Sciatic nerve (tissue), 2 donors: ENCODE measurements at regions not wholly inside any gene's neighbourhood (a gene's known extent, or its start where the extent isn't known, plus 50 kb on each side); places are given as distances from the start of the nearest gene placed in this dataset.

Experiments used
- ATAC-seq: fragments of 200-7000 bp; cut with Tn5 transposase; one replicate; pipeline ENCODE4 v1.9.1; 2020; ENCODE audit warnings: mild to moderate bottlenecking, moderate library complexity
- DNase-seq: peaks from one replicate; pipeline ENCODE4 v3.0.0-alpha.2; 2020; ENCODE audit warnings: low spot score
- intact Hi-C: fragments of 100-400 bp; cut with DNase I; formaldehyde crosslinking; loops from one replicate; pipeline ENCODE4 v1.14.2; 2022
- donor health status: DM: no; HTN: no; CAD: no.
- donor health status: DM: no; HTN: no; CAD: no.

DNA sequence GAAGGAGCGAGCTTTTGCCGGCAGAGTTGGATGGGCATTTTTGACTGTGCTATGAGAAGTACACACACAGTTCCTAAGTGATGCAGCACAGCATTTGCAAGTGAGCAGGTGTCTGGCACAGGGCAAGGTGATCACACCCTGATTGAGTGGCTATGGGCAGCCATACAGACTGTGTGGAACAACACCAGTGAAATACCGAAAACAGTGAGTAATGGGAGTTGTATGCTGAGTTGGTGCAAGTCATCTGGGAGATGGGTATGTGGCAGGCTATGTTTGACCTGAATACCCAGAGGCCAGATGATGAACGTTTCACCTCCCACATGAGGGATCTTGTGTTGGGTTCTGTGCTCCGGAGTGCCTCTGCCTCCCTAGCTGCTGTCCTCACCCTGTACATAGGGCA is 53.5 kb upstream of the TIPARP start:
- ATAC-seq (no peak), DNase-seq (no peak)
- intact Hi-C loops = no loop called here

DNA sequence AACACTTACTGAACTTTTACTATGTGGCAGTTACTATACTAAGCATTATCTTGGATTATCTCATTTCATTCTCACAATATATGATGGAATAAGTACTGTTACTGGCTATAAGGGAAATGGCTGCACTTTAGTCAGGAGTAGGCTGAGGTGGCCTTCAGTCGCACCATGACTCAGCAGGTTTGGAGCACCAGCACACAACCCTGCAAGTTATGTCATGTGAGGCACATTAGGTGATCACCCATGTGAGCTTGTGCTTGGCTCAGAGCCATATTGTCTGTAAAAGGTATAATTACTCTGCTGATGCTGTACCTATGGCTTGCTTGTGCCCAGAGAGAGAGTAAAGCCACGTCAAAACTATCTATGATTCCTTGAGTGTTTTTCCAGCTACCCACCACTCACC is 54.1 kb upstream of the TIPARP start:
- no peak for ATAC-seq
- intact Hi-C loops = no loop called here
- DNase-seq = no peak

DNA sequence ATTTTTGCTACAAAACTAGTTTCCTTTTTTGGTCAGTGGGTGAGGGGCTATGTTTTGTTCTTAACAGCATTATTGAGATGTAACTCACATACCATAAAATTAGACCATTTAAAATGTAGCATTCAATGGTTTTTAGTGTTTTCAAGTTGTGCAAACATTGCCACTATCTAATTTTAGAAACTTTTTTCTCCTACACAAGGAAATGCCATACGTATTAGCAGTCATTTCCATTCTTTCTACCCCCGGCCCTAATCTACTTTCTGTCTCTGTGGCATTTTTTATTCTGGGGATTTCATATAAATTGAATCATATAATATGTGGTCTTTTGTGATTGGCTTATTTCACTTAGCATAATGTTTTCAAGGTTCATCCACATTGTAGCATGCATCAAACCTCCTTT is 55.0 kb upstream of the TIPARP start:
- intact Hi-C loops = no loop called here
- DNase-seq (no peak), ATAC-seq (no peak)

DNA sequence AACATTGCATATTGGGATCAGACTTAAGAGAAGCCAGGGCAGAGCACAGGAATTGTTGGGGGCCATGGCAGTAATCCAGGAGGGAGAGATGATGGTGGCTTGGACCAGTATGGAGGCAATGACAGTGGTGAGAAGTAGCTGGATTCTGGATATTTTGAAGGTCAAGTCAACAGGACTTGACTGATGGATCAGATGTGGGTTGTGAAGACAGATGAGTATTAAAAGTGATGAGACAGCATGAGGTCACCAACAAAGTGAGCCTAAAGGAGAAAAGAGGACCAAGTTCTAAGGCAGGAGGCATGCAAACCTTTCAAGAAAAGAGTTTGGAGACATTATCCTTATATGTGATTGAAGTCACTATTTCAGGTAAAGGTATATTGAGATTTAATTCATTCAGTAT is 56.6 kb upstream of the TIPARP start:
- ATAC-seq = no peak
- intact Hi-C loops = no loop called here
- no peak for DNase-seq

DNA sequence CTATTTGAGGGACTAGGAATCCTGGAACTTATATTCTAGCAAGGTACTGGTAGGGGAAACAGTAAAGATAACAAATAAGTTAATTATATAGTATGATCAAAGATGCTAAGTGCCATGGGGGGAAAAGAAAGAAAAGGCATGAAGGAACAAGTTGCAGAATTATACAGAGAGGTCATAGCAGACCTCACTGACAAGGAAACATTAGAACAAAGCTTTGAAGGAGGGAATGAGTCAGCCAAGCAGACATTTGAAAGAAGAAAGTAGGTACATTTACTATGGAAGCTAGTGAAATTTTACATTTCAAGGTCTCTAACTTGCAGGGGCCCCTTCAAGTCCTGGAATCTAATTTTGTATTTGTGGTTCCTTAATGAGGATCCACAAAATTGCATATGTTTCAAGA is 57.2 kb upstream of the TIPARP start:
- intact Hi-C loops = no loop called here
- DNase-seq = no peak
- ATAC-seq = no peak

DNA sequence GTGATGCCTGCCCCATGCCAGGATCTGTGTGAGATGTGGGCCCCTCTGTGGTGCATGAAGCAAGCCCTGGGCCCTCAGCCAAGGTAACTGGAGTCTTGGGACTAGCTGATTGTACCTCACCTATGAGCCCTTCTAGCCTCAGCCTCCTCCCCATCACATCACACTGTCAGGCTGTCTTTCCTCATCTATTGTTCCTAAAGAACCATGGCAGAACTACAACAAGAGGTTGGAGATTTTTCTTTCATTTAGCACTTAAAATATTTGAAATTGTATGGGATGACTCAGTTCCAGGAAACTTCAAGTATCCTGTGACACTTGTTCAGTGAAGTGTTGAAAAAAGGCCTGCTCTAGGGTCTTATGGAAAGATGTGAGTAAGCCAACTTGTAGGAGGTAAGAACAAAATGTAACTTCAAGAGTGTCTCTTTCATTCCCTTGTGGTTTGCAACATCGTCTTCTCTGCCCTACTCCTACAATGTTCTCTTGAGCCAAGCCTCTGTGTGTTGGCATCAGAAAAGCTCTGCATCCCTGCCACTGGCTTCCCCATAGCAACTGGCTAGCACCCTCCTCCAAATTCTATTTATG is 58.7 kb upstream of the TIPARP start:
- DNase-seq (no peak), ATAC-seq (no peak)
- intact Hi-C loops = no loop called here

DNA sequence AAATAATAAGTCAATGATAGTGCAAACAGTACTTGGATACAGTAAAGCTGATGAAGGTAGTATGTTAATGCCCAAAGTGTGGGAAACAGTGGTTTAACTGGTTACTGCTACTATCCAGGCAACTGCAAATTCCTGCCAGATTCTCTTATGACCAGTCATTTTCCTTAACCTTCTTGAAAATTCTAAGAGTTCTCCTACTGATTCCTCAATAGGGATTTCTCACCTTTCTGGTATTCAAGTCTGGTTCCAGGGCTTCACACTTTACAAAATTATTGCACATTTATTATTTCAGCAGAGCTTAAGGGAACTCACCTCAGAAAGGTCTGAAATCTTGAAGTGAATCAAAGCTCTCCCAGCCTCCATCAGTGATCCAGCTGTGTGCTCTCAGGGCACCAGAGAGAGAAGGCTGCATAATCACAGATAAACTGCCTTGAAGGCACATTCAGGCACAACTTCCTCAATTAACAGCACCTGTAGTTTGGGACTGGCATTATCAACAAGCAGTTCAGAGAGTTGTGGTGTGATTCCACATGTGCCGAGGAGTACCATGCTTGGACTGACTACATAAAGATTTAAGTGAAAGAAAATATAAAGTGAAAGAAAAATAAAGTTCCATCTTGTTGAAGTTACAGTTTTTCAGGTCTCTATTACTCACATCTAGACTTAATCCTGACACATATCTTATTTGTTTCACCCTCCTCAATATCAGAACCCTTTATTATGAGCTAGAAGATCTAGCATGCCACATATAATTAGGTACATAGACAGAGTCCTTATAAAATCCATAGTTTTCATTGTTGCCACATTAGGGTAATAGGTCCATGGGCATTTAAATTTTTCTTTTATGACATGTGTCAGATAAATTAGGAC is 59.5 kb upstream of the TIPARP start:
- intact Hi-C loops = no loop called here
- ATAC-seq (no peak), DNase-seq (no peak)

DNA sequence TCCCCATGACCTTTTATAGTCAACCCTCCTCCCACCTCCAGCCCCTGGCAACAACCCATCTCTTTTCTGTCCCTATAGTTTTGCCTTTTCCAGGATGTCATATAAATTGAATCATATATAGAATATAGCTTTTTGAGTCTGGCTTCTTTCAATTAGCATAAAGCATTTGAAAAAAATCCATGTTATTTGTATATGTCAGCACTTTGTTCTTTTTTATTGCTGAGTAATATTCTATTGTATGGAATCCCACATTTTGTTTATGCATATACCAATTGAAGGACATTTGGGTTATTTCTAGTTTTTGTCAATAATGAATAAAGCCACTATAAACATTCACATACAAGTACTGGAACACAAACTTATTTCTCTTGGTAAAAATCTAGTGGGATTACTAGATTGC is 58.0 kb upstream of the SSR3 start:
- intact Hi-C loops = no loop called here
- no peak for DNase-seq
- no peak for ATAC-seq

DNA sequence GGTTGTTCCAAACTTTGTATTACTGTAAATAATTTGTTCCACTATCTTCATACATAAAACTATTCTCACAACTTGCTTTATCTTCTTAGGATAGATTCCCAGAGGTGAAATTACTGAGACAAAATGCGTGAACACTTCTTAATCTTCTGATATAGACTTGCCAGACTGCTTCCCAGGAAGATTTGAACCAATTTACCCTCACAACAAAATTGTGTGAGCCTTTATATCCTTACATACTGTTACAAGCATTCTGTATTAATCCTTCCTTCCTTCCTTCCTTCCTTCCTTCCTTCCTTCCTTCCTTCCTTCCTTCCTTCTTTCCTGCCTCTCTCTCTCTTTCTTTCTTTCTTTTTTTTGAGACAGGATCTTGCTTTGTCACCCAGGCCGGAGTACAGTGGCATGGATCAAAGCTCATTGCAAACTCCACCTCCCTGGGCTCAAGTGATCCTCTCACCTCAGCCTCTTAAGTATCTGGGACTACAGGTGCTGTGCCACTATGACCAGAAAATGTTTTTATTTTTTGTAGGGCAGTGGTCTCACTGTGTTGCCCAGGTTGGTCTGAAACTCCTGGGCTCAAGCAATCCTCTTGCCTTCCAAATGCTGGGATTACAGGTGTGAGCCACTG is 57.1 kb upstream of the SSR3 start:
- intact Hi-C loops = no loop called here
- ATAC-seq (no peak), DNase-seq (no peak)

DNA sequence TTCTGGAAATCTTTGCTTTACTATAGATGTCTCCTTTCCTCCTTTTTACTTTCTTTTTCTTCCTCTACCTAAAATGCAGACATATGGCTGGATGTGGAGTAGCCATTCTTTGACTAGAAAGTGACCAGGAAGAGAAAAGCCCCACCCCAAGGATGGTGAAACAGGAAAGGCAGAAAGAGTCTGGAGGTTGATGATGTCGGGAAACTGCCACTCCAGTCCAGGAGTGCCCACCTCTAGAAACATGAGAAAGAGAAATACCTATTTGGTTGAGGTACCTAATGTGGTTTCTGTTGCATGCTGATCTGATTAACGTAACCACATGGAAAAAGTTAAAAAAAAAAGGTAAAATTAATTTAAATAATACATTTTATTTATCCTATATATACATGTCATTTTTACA is 55.2 kb upstream of the SSR3 start:
- intact Hi-C loops = no loop called here
- ATAC-seq (no peak), DNase-seq (no peak)

DNA sequence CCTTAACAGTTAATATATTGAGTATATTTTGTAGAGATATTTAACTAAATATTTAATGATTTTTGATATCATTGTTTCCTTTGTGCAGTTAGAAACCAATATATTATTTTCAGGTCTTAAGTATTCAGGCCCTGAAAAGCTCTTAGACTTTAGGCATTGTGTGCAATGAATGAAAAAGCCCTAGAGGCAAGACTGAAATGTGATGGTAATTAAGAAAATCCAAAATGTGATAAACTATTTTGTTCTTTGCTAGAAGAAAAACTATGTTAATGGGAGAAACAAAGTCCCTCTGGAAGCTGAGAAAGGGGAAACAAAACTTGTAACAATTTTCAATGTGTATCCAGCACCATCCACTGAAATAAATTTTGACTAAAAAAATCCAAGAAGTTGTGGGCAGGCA is 54.6 kb upstream of the SSR3 start:
- DNase-seq (no peak), ATAC-seq (no peak)
- intact Hi-C loops = no loop called here

DNA sequence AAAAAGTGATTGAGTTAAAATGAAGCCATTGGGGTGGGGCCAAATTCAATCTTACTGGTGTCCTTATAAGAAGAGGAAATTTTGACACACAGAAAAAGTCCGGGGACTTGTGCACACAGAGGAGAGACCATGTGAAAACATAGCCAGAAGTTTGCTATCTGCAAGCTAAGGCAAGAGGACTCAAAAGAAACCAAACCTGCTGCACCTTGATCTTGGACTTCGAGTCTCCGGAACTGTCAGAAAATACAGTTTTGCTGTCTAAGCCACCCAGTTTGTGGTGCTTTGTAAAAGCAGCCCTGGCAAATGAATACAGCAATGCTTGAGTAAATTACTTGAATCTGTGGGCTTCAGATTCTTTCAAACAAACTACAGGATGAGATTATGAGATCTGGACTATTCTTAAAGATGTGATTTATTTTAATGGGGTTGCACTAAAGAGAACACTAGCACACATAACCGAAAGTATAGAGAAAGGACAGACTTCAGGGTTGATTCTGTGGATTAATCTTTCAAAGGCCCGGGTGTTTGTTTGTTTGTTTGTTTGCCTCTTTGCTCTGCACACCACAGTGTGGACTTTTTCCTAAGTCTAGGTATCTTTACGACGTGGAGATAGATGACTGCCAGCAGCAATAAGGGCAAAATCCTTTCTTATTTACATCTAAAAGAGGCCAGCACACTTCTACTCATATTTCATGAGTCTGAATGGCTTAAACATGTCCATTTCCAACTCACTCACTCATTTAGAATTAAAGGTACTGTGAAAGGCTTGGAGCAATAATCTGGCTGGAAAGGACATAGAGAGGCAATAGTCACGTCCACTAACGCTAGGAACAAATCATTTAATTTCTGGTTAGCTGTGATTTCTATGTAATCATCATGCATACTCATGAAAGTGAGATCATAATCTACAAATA is 53.9 kb upstream of the SSR3 start:
- intact Hi-C loops = no loop called here

DNA sequence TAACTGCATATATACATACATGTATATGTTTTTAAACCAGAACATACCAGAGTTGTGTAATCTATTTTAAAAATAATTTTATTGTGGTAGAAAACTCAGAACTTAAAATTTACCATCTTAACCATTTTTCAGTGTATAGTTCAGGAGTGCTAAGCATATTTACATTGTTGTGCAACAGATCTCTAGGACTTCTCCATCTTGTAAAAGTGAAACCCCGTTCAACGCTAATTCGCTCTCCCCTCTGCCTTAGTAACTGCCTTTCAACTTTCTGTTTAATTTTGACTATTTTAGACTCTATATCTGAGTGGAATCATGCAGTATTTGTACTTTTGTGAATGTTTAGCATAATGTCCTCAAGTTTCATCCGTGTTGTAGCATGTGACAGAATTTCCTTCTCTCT is 51.8 kb upstream of the SSR3 start:
- DNase-seq (no peak), ATAC-seq (peak; percentile 41)
- intact Hi-C loops = no loop called here

More for the DNA sequence above, 53.9 kb upstream of the SSR3 start:
- ATAC-seq = no peak
- DNase-seq = no peak

DNA sequence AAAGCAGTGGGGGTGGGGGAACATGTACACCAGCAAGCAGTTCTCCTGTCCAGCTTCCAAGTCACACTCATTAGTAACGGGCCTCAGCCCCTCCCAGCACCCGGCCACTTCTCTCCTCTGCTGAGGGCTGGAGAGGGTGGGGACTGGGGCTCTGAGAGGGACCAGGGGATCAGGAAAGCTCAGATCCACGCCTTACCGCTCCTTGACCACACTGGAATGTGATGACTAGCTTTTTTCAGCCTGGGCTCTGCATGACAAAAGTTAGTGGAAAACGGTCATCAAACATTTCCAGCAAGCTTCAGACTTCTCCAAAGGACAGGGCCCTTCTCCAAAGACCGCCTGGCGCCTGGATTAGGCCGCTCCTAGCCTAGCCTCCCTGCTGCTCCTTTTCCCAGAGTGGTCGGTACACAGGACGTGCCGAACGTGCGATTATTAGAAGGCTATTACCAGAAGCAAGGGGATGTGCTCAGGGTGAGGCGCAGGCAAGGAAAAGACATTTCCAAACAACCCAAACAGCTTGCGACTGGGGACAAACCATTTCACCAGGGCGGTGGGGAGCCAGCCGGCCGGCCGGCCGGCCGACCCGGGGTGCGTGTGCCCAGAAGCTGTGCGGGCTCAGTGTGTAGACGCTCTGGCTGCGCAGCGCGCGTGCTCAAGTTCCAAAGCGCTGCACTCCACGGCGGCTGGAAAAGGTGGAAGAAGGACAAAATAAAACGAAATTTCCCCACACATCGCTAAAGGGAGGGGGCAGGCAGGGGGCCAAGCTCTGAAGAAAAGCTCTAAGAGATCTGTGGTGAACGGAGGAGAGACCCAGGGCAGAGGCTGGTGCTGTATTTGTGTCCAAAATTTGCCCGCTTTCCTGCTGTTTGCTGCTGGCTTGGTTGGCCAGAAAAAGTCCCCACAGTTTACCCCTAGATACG is 51.0 kb upstream of the SSR3 start:
- peak; percentile 73 for DNase-seq
- intact Hi-C loops = no loop called here
- peak; percentile 89 for ATAC-seq

DNA sequence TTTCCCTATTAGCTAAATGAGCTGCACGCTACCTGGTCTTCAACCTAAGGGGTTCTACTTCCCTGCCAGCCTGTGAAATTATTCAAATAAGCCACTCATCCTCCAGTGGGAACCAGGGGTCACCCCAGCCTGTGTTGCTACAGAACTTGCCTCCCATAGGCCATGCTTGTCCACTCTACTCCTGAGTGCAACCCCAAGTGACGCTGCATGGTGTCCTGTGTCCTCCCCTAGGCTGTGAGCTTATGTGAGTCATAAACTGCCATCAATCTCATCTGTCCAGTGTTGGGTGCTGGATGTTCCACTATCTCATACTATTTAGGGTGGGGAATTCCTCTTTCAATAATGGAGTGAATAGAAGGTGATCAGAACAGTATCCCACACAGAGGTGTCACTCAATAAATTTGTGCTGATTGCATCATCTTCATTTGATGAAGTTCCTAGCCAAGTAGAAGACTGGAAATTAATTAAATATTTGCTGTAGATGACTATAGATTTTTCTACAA is 49.8 kb upstream of the SSR3 start:
- intact Hi-C loops = no loop called here
- DNase-seq (no peak), ATAC-seq (no peak)
